HEK293 (cell line): ENCODE measurements at regions not wholly inside any gene's neighbourhood (a gene's known extent, or its start where the extent isn't known, plus 50 kb on each side); places are given as distances from the start of the nearest gene placed in this dataset.
A peak's percentile ranks its signal among the peaks of the same experiment; 100 is the strongest.

Source experiments
- CTCF ChIA-PET: fragments of 350-600 bp; formaldehyde crosslinking; extraction: SDS; loops from one replicate; lab custom pipeline; 2021; ENCODE audit warnings: antibody characterized with exemption; lab: Yijun Ruan, JAX
- POLR2A ChIA-PET: fragments of 300-600 bp; formaldehyde crosslinking; extraction: SDS; loops from one replicate; lab custom pipeline; 2020; ENCODE audit warnings: antibody characterized with exemption, inconsistent platforms; lab: Yijun Ruan, JAX
- H3K27ac ChIP-seq: fragments of 200-500 bp; sonication (Bioruptor generic); 2 replicates; pipeline ENCODE4 v1.5.1; 2014; ENCODE audit warnings: low read depth, low read length, control low read depth, inconsistent platforms; ENCODE audit errors: extremely low read depth
- H3K36me3 ChIP-seq, 2 experiments: fragments of 200-500 bp in 1 of 2; sonication (Bioruptor generic) in 1 of 2; 1 replicate in 1 of 2; 2 replicates in 1 of 2; pipeline ENCODE4 v1.5.1; 2014 to 2017; ENCODE audit warnings: inconsistent platforms in 2 of 2, low read length in 2 of 2; ENCODE audit not compliant: control insufficient read depth in 2 of 2, insufficient read depth in 1 of 2
- H3K4me1 ChIP-seq: fragments of 200-500 bp; sonication (Bioruptor generic); 2 replicates; pipeline ENCODE4 v1.5.1; 2014; ENCODE audit warnings: mild to moderate bottlenecking, low read length, inconsistent platforms; ENCODE audit not compliant: control insufficient read depth, insufficient read depth
- H3K4me3 ChIP-seq: 2 replicates; pipeline ENCODE4 v1.5.1; 2011; ENCODE audit warnings: low read depth, mild to moderate bottlenecking, control low read depth, low read length, moderate library complexity
- H3K9me3 ChIP-seq: fragments of 200-500 bp; sonication (Bioruptor generic); 2 replicates; pipeline ENCODE4 v1.5.1; 2014; ENCODE audit warnings: low read depth, low read length, inconsistent platforms; ENCODE audit not compliant: control insufficient read depth, insufficient read depth
- RBAK ChIP-seq: fragments of 450-650 bp; formaldehyde crosslinking; IDR thresholded peaks from 2 replicates; pipeline ENCODE4 v1.5.1; 2016; ENCODE audit warnings: missing biosample characterization, missing genetic modification characterization
- SCRT1 ChIP-seq: fragments of 450-650 bp; formaldehyde crosslinking; IDR thresholded peaks from 2 replicates; pipeline ENCODE4 v1.5.1; 2016; ENCODE audit warnings: missing biosample characterization, missing genetic modification characterization, borderline replicate concordance
- SETDB1 ChIP-seq: IDR thresholded peaks from one replicate; pipeline ENCODE4 v1.6.1; 2017; ENCODE audit warnings: mild to moderate bottlenecking, low read length, moderate library complexity, mixed read lengths; ENCODE audit not compliant: insufficient read length
- SP7 ChIP-seq: fragments of 450-650 bp; formaldehyde crosslinking; IDR thresholded peaks from 2 replicates; pipeline ENCODE4 v1.5.1; 2016; ENCODE audit warnings: missing biosample characterization, missing genetic modification characterization
- TRIM28 ChIP-seq: IDR thresholded peaks from 2 replicates; pipeline ENCODE4 v1.6.1; 2011; ENCODE audit warnings: low read length, control low read depth, borderline replicate concordance
- ZBTB17 ChIP-seq: fragments of 450-650 bp; formaldehyde crosslinking; IDR thresholded peaks from 2 replicates; pipeline ENCODE4 v1.5.1; 2016; ENCODE audit warnings: missing biosample characterization, missing genetic modification characterization
- ZFP69B ChIP-seq: fragments of 450-650 bp; formaldehyde crosslinking; IDR thresholded peaks from 2 replicates; pipeline ENCODE4 v1.5.1; 2016; ENCODE audit warnings: missing biosample characterization, missing genetic modification characterization
- ZNF157 ChIP-seq: fragments of 450-650 bp; formaldehyde crosslinking; IDR thresholded peaks from 2 replicates; pipeline ENCODE4 v1.5.1; 2016; ENCODE audit warnings: missing biosample characterization, missing genetic modification characterization
- ZNF2 ChIP-seq: fragments of 450-650 bp; formaldehyde crosslinking; IDR thresholded peaks from 2 replicates; pipeline ENCODE4 v1.5.1; 2016; ENCODE audit warnings: missing biosample characterization, missing genetic modification characterization
- ZNF202 ChIP-seq: fragments of 450-650 bp; formaldehyde crosslinking; IDR thresholded peaks from 2 replicates; pipeline ENCODE4 v1.5.1; 2016; ENCODE audit warnings: missing biosample characterization, missing genetic modification characterization, borderline replicate concordance
- ZNF266 ChIP-seq: fragments of 450-650 bp; formaldehyde crosslinking; IDR thresholded peaks from 2 replicates; pipeline ENCODE4 v1.5.1; 2016; ENCODE audit warnings: missing biosample characterization, missing genetic modification characterization, low read depth
- ZNF302 ChIP-seq: fragments of 450-650 bp; formaldehyde crosslinking; IDR thresholded peaks from 2 replicates; pipeline ENCODE4 v1.5.1; 2016; ENCODE audit warnings: missing biosample characterization, missing genetic modification characterization, low read depth
- ZNF311 ChIP-seq: fragments of 450-650 bp; formaldehyde crosslinking; IDR thresholded peaks from 2 replicates; pipeline ENCODE4 v1.5.1; 2017; ENCODE audit warnings: missing biosample characterization, missing genetic modification characterization, borderline replicate concordance
- ZNF341 ChIP-seq: fragments of 450-650 bp; formaldehyde crosslinking; IDR thresholded peaks from 2 replicates; pipeline ENCODE4; 2016; ENCODE audit warnings: low read depth, missing biosample characterization, missing genetic modification characterization
- ZNF354C ChIP-seq: fragments of 450-650 bp; formaldehyde crosslinking; IDR thresholded peaks from 2 replicates; pipeline ENCODE4 v1.5.1; 2016; ENCODE audit warnings: missing biosample characterization, missing genetic modification characterization, low read depth, borderline replicate concordance
- ZNF391 ChIP-seq: fragments of 450-650 bp; formaldehyde crosslinking; IDR thresholded peaks from 2 replicates; pipeline ENCODE4 v1.5.1; 2016; ENCODE audit warnings: low read depth, missing biosample characterization, missing genetic modification characterization, borderline replicate concordance
- ZNF433 ChIP-seq: fragments of 450-650 bp; formaldehyde crosslinking; IDR thresholded peaks from 2 replicates; pipeline ENCODE4 v1.5.1; 2016; ENCODE audit warnings: missing biosample characterization, missing genetic modification characterization, low read depth
- ZNF529 ChIP-seq: fragments of 450-650 bp; formaldehyde crosslinking; IDR thresholded peaks from 2 replicates; pipeline ENCODE4 v1.5.1; 2017; ENCODE audit warnings: missing genetic modification characterization, missing biosample characterization; ENCODE audit not compliant: insufficient replicate concordance
- ZNF629 ChIP-seq: fragments of 450-650 bp; formaldehyde crosslinking; IDR thresholded peaks from 2 replicates; pipeline ENCODE4 v1.5.1; 2017; ENCODE audit warnings: missing biosample characterization, missing genetic modification characterization
- ZNF658 ChIP-seq: fragments of 450-650 bp; formaldehyde crosslinking; IDR thresholded peaks from 2 replicates; pipeline ENCODE4; 2016; ENCODE audit warnings: missing biosample characterization, missing genetic modification characterization
- ZNF747 ChIP-seq: fragments of 450-650 bp; formaldehyde crosslinking; IDR thresholded peaks from 2 replicates; pipeline ENCODE4 v1.5.1; 2016; ENCODE audit warnings: missing biosample characterization, missing genetic modification characterization
- ZSCAN16 ChIP-seq: fragments of 450-650 bp; formaldehyde crosslinking; IDR thresholded peaks from 2 replicates; pipeline ENCODE4 v1.5.1; 2016; ENCODE audit warnings: missing biosample characterization, missing genetic modification characterization
- TF ChIP-seq, protein P1 (sequence below): fragments of 450-650 bp; formaldehyde crosslinking; IDR thresholded peaks from 2 replicates; pipeline ENCODE4 v1.5.1; 2016; ENCODE audit warnings: missing biosample characterization, missing genetic modification characterization
- TF ChIP-seq, protein P2 (sequence below): fragments of 450-650 bp; formaldehyde crosslinking; conservative IDR thresholded peaks from 2 replicates; pipeline ENCODE4 v1.5.1; 2016; ENCODE audit warnings: low read depth, missing biosample characterization, missing genetic modification characterization
- TF ChIP-seq, protein P3 (sequence below): fragments of 450-650 bp; formaldehyde crosslinking; IDR thresholded peaks from 2 replicates; pipeline ENCODE4 v1.5.0; 2017; ENCODE audit warnings: missing biosample characterization, missing genetic modification characterization, borderline replicate concordance

DNA sequence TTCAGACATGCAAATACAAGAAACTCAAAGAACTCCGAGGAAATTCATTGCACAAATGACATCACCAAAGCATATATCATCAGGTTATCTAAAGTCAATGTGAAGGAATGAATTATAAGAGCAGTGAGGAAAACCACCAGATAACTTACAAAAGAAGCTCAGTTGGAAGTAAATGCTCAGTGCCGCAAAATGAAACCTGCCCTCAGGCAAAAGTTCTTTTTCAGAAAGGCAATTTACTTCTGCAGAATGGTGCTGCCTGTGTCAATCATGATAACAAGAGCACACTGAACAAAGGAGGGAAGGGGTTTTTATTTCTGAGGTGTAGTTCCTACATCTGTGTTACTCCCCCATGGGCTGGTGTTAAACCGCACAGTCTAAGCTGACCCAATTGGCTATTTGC, 550.6 kb upstream of the SEMA3D start (continued):
- TF ChIP-seq, protein P1, sequence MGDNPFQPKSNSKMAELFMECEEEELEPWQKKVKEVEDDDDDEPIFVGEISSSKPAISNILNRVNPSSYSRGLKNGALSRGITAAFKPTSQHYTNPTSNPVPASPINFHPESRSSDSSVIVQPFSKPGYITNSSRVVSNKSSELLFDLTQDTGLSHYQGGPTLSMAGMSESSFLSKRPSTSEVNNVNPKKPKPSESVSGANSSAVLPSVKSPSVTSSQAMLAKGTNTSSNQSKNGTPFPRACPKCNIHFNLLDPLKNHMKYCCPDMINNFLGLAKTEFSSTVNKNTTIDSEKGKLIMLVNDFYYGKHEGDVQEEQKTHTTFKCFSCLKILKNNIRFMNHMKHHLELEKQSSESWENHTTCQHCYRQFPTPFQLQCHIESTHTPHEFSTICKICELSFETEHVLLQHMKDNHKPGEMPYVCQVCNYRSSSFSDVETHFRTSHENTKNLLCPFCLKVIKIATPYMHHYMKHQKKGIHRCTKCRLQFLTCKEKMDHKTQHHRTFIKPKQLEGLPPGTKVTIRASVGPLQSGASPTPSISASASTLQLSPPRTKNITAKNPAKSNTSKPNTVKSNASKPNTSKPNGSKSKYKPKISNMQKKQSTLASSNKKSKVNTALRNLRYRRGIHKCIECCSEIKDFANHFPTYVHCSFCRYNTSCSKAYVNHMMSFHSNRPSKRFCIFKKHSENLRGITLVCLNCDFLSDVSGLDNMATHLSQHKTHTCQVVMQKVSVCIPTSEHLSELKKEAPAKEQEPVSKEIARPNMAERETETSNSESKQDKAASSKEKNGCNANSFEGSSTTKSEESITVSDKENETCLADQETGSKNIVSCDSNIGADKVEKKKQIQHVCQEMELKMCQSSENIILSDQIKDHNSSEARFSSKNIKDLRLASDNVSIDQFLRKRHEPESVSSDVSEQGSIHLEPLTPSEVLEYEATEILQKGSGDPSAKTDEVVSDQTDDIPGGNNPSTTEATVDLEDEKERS (tag by site-specific recombination), result no peak
- no peak for TF ChIP-seq SP7 (tag by site-specific recombination)
- no peak for TF ChIP-seq ZNF157 (tag by site-specific recombination)
- TF ChIP-seq ZSCAN16, result no peak
- no peak for TF ChIP-seq ZNF747 (tag by site-specific recombination)
- TF ChIP-seq SETDB1, result peak; percentile 87
- TF ChIP-seq ZNF311, result no peak
- no peak for TF ChIP-seq ZNF202 (tag by site-specific recombination)
- TF ChIP-seq, protein P2, sequence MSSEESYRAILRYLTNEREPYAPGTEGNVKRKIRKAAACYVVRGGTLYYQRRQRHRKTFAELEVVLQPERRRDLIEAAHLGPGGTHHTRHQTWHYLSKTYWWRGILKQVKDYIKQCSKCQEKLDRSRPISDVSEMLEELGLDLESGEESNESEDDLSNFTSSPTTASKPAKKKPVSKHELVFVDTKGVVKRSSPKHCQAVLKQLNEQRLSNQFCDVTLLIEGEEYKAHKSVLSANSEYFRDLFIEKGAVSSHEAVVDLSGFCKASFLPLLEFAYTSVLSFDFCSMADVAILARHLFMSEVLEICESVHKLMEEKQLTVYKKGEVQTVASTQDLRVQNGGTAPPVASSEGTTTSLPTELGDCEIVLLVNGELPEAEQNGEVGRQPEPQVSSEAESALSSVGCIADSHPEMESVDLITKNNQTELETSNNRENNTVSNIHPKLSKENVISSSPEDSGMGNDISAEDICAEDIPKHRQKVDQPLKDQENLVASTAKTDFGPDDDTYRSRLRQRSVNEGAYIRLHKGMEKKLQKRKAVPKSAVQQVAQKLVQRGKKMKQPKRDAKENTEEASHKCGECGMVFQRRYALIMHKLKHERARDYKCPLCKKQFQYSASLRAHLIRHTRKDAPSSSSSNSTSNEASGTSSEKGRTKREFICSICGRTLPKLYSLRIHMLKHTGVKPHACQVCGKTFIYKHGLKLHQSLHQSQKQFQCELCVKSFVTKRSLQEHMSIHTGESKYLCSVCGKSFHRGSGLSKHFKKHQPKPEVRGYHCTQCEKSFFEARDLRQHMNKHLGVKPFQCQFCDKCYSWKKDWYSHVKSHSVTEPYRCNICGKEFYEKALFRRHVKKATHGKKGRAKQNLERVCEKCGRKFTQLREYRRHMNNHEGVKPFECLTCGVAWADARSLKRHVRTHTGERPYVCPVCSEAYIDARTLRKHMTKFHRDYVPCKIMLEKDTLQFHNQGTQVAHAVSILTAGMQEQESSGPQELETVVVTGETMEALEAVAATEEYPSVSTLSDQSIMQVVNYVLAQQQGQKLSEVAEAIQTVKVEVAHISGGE, result no peak
- TF ChIP-seq TRIM28, result peak; percentile 95; the same call in 1 of the 2 replicates

DNA sequence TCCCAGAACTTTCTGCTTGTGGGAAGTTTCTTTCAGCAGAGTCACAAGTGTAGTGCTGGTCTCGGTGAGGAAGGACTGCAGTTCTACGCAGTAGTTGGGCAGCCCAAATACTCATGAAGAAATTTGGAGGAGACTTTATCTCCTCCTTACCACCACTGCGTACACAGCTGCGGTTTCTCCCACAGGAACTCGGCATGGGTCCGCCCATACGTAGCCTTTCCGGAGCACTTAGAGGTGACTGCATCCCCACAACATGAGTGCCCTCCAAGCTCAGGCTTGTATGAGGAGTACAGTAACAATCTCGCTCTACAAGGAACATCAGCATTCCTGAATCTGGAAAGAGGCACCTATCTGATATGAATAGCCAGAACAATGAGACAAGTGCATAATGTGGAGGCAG, 549.2 kb upstream of the SEMA3D start:
- Histone ChIP-seq H3K27ac (no peak overlapping the region), H3K36me3 (no peaks in the 10 kb centered on the region), H3K4me3 (no peak overlapping the region), H3K4me1 (no peaks in the 10 kb centered on the region), H3K9me3 (no peaks in the 10 kb centered on the region)
- ChIA-PET CTCF (interaction anchor here (0.8 kb wide), 1 partner anchor 180 kb away, joined by 3 read pairs; no protein-coding TSS in a partner anchor), POLR2A (no interaction called here)
- TF ChIP-seq ZNF2 (tag by site-specific recombination) (no peak), SETDB1 (no peak), RBAK (tag by site-specific recombination) (no peak), ZNF266 (tag by site-specific recombination) (no peak), ZNF658 (tag by site-specific recombination) (no peak)
- TF ChIP-seq, protein P3, sequence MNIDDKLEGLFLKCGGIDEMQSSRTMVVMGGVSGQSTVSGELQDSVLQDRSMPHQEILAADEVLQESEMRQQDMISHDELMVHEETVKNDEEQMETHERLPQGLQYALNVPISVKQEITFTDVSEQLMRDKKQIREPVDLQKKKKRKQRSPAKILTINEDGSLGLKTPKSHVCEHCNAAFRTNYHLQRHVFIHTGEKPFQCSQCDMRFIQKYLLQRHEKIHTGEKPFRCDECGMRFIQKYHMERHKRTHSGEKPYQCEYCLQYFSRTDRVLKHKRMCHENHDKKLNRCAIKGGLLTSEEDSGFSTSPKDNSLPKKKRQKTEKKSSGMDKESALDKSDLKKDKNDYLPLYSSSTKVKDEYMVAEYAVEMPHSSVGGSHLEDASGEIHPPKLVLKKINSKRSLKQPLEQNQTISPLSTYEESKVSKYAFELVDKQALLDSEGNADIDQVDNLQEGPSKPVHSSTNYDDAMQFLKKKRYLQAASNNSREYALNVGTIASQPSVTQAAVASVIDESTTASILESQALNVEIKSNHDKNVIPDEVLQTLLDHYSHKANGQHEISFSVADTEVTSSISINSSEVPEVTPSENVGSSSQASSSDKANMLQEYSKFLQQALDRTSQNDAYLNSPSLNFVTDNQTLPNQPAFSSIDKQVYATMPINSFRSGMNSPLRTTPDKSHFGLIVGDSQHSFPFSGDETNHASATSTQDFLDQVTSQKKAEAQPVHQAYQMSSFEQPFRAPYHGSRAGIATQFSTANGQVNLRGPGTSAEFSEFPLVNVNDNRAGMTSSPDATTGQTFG, result no peak

DNA sequence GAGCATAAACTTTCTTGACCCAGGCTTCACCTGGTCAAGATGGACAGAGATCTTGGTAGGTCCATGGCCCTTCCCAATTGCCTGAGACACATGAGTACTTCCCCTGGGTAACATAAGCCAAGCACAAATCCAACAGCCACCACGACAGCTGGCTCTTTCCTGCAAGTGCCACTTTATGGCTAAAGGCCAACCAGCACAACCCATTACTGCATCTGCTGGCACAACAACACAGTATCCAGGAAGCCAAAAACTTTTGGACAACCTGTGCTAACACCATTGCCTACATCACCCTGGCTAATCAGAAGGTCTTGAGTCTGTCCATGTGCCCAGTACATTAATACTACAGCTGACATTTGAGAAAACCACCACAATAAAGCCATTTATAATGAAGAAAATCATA, 548.0 kb upstream of the SEMA3D start:
- Histone ChIP-seq H3K4me3 (no peak overlapping the region), H3K4me1 (no peaks in the 10 kb centered on the region), H3K9me3 (no peaks in the 10 kb centered on the region), H3K36me3 (no peaks in the 10 kb centered on the region), H3K27ac (no peak overlapping the region)
- POLR2A ChIA-PET, result no interaction called here
- CTCF ChIA-PET, result interaction anchor here (0.6 to 0.7 kb wide), 2 partner anchors 42 to 953 kb away, joined by 3 read pairs; no protein-coding TSS in a partner anchor
- TF ChIP-seq ZNF302 (tag by site-specific recombination) (no peak), ZNF341 (tag by site-specific recombination) (no peak), ZNF391 (no peak), ZNF629 (no peak), SCRT1 (tag by site-specific recombination) (no peak), ZNF354C (tag by site-specific recombination) (no peak), ZNF529 (tag by site-specific recombination) (no peak), ZFP69B (tag by site-specific recombination) (no peak), ZNF433 (no peak), ZBTB17 (tag by site-specific recombination) (no peak)
